HFF-Myc (cell line): ENCODE measurements at regions not wholly inside any gene's neighbourhood (a gene's known extent, or its start where the extent isn't known, plus 50 kb on each side); places are given as distances from the start of the nearest gene placed in this dataset.

Experiments used
- DNase-seq: peaks from one replicate; pipeline ENCODE4 v3.0.0-alpha.2; 2011; ENCODE audit warnings: low read depth; ENCODE audit errors: extremely low read depth
- H3K4me3 ChIP-seq: replicated peaks from 2 replicates; pipeline ENCODE4 v1.5.1; 2011; ENCODE audit warnings: low read depth, mild to moderate bottlenecking, control low read depth, low read length
- CTCF ChIP-seq: IDR thresholded peaks from 2 replicates; pipeline ENCODE4 v1.5.1; 2012; ENCODE audit warnings: mild to moderate bottlenecking, low read depth, low read length, control low read depth; ENCODE audit errors: missing control alignments

- DNase-seq = no peak
- H3K4me3 ChIP-seq = no peak overlapping the region
- TF ChIP-seq CTCF = no peak
Measured at GRCh38 chr13:63954683-63955082, 2539.0 kb upstream of the PCDH20 start.

- no peak for TF ChIP-seq CTCF
- no peak overlapping the region for H3K4me3 ChIP-seq
- no peak for DNase-seq
Measured at GRCh38 chr13:63948045-63948444, 2532.4 kb upstream of the PCDH20 start.

GRCh38 chr13:63944911-63945310, 2529.3 kb upstream of the PCDH20 start:
- TF ChIP-seq CTCF = no peak
- DNase-seq = no peak
- H3K4me3 ChIP-seq = no peak overlapping the region

- no peak for TF ChIP-seq CTCF
- no peak for DNase-seq
Measured at GRCh38 chr13:63942372-63942771, 2526.7 kb upstream of the PCDH20 start.

GRCh38 chr13:63938851-63939250, 2523.2 kb upstream of the PCDH20 start:
- TF ChIP-seq CTCF = no peak
- DNase-seq = no peak
- no peak overlapping the region for H3K4me3 ChIP-seq

More at GRCh38 chr13:63942372-63942771, 2526.7 kb upstream of the PCDH20 start:
- no peak overlapping the region for H3K4me3 ChIP-seq

- no peak for DNase-seq
- TF ChIP-seq CTCF = no peak
- no peak overlapping the region for H3K4me3 ChIP-seq
Measured at GRCh38 chr13:63910511-63910910, 2494.9 kb upstream of the PCDH20 start.

GRCh38 chr13:63909726-63910375, 2494.2 kb upstream of the PCDH20 start:
- H3K4me3 ChIP-seq = no peak overlapping the region
- no peak for TF ChIP-seq CTCF
- no peak for DNase-seq
